HG03460 (cell line): ENCODE measurements at regions not wholly inside any gene's neighbourhood (a gene's known extent, or its start where the extent isn't known, plus 50 kb on each side); places are given as distances from the start of the nearest gene placed in this dataset.
"Not testable (repeated sequence)": the region's sequence is repeated elsewhere in the genome, so short reads cannot be mapped to it uniquely, and the experiment has no call there.

Experiments
- ATAC-seq: cut with Tn5 transposase; IDR thresholded peaks from one replicate; pipeline ENCODE4 v1.9.1; 2021; ENCODE audit not compliant: unreplicated experiment

- ATAC-seq = no peak
Measured at GRCh38 chr14:89056394-89056793, 231.9 kb downstream of the TTC8 start.

GRCh38 chr14:89058697-89059096, 234.2 kb downstream of the TTC8 start:
- no peak for ATAC-seq

GRCh38 chr14:89060191-89060590, 235.7 kb downstream of the TTC8 start:
- no peak for ATAC-seq

- ATAC-seq = no peak
Measured at GRCh38 chr14:89061696-89062095, 237.2 kb downstream of the TTC8 start.

- no peak for ATAC-seq
Measured at GRCh38 chr14:89065879-89066278, 241.4 kb downstream of the TTC8 start.

GRCh38 chr14:89067293-89067972, 243.0 kb downstream of the TTC8 start:
- no peak for ATAC-seq

- ATAC-seq = no peak
Measured at GRCh38 chr14:89078021-89078795, 253.8 kb downstream of the TTC8 start.

GRCh38 chr14:89085231-89085731, 260.8 kb downstream of the TTC8 start:
- ATAC-seq = no peak

- no peak for ATAC-seq
Measured at GRCh38 chr14:89085737-89086382, 261.4 kb downstream of the TTC8 start.

GRCh38 chr14:89088530-89088929, 264.1 kb downstream of the TTC8 start:
- ATAC-seq = no peak

GRCh38 chr14:89089330-89089729, 264.9 kb downstream of the TTC8 start:
- ATAC-seq = no peak

GRCh38 chr14:89091781-89092180, 267.3 kb downstream of the TTC8 start:
- ATAC-seq = no peak

- ATAC-seq = no peak
Measured at GRCh38 chr14:89093083-89093730, 268.8 kb downstream of the TTC8 start.

GRCh38 chr14:89095036-89095435, 270.6 kb downstream of the TTC8 start:
- no peak for ATAC-seq

- ATAC-seq = no peak
Measured at GRCh38 chr14:89096946-89097345, 272.5 kb downstream of the TTC8 start.

GRCh38 chr14:89098254-89098653, 273.8 kb downstream of the TTC8 start:
- no peak for ATAC-seq

GRCh38 chr14:89104171-89104817, 279.8 kb downstream of the TTC8 start:
- not testable (repeated sequence) for ATAC-seq

- not testable (repeated sequence) for ATAC-seq
Measured at GRCh38 chr14:89104861-89105260, 280.4 kb downstream of the TTC8 start.
